ENCODE measurements at regions not wholly inside any gene's neighbourhood (a gene's known extent, or its start where the extent isn't known, plus 50 kb on each side); places are given as distances from the start of the nearest gene placed in this dataset.

DNA sequence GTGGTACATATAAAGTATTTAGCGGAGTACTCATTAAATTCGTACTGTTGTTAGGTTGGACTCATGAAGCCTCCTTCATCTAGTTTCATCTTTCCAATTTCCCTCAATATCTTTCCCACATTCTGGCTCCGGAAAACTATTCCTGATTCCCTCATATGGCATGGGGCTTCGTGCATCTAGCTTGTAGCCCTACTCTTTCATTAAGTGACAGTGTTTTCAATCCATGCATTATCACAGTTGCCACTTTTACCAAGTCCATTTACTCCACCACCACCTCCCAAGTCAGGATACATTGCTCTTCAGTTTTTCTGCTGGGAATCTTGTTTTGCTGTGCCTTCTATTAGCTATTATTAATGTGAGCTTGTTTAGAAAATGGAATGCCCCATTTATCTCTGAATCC lies 1032.1 kb upstream of the RBFOX1 start:
- no peak overlapping the region for H3K9ac ChIP-seq (ENCODE audit: low read length in 2 of 2)
- H3K27ac ChIP-seq (ENCODE audit: low read length), result no peak overlapping the region
- H3K9me3 ChIP-seq (ENCODE audit: control insufficient read depth in 2 of 2, low read length in 2 of 2), result peaks cover 0 to 16% of the 10 kb centered on the region in 2 donors
- H3K4me1 ChIP-seq (ENCODE audit: control insufficient read depth, insufficient read depth, low read length), result no peaks in the 10 kb centered on the region
- H3K27me3 ChIP-seq (ENCODE audit: control insufficient read depth in 1 of 2, insufficient read depth in 2 of 2, low read length in 2 of 2), result no peaks in the 10 kb centered on the region
- no peak overlapping the region for H3K4me3 ChIP-seq (ENCODE audit: low read length in 2 of 2)
- H3K36me3 ChIP-seq (ENCODE audit: control insufficient read depth in 2 of 2, insufficient read depth in 2 of 2, low read length in 2 of 2), result no peaks in the 10 kb centered on the region

DNA sequence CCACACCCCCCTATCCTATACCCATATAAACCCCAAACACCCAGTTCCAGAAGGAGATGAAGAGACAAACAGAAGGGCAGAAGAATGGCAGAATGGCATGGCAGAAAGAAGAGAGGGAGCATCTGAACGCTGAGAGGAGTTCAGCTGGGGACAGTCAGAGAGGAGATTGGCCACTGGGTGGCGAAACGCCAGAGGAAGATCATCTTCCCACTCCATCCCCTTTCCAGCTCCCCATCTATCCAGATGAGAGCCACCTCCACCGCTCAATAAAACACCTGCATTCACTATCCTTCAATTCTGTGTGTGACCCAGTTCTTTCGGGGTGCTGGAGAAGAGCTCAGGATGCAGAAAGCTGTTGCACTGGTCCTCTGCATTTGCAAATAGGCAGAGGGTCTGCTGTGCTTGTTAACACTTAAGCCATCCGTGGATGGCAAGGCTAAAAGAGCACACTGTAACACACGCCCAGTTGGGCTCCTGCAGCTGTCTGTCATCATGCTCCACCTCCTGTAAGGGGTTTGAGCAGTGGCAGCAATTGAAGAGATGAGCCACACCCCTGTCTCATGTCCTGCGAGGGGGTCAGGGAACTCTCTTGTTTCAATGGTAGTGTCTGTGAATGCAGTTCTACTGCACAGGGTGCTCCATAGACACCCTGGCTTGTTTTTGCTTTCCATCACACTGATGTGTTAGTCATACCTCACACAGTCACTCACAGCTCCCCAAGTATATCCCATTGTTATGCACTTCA lies 1034.8 kb upstream of the RBFOX1 start:
- H3K9me3 ChIP-seq (ENCODE audit: control insufficient read depth in 2 of 2, low read length in 2 of 2), result peaks cover 0 to 16% of the 10 kb centered on the region in 2 donors
- H3K36me3 ChIP-seq (ENCODE audit: control insufficient read depth in 2 of 2, insufficient read depth in 2 of 2, low read length in 2 of 2), result no peaks in the 10 kb centered on the region
- H3K9ac ChIP-seq (ENCODE audit: low read length in 2 of 2), result no peak overlapping the region
- no peaks in the 10 kb centered on the region for H3K4me1 ChIP-seq (ENCODE audit: control insufficient read depth, insufficient read depth, low read length)
- no peak overlapping the region for H3K27ac ChIP-seq (ENCODE audit: low read length)
- H3K4me3 ChIP-seq (ENCODE audit: low read length in 2 of 2), result no peak overlapping the region
- no peaks in the 10 kb centered on the region for H3K27me3 ChIP-seq (ENCODE audit: control insufficient read depth in 1 of 2, insufficient read depth in 2 of 2, low read length in 2 of 2)

- Histone ChIP-seq H3K36me3 (ENCODE audit: control insufficient read depth in 2 of 2, insufficient read depth in 2 of 2, low read length in 2 of 2) (no peaks in the 10 kb centered on the region), H3K9ac (ENCODE audit: low read length in 2 of 2) (no peak overlapping the region), H3K4me1 (ENCODE audit: control insufficient read depth, insufficient read depth, low read length) (no peaks in the 10 kb centered on the region), H3K27ac (ENCODE audit: low read length) (no peak overlapping the region), H3K4me3 (ENCODE audit: low read length in 2 of 2) (no peak overlapping the region), H3K27me3 (ENCODE audit: control insufficient read depth in 1 of 2, insufficient read depth in 2 of 2, low read length in 2 of 2) (no peaks in the 10 kb centered on the region), H3K9me3 (ENCODE audit: control insufficient read depth in 2 of 2, low read length in 2 of 2) (no peaks in the 10 kb centered on the region)
These were observed 1046.5 kb upstream of the RBFOX1 start for GRCh38 chr16:6286176-6286575.

DNA sequence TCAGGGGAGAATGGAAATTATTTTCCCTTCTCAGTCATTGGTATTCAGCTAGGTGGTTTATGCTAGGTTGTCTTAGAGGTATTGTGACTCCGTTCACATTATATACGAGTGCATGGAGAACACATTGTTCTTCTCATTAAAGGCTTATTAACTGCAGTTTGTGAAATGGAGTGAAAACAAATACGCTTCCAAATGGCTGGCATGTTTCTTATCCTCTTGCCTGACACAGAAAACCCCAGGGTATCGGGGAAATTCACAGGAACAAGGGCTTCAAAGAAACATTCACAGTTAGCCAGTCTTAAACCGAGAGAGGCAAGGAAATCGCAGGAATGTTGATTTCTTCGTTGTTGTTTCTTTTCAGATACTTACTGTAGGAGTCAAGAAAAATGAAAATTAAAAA lies 1047.9 kb upstream of the RBFOX1 start:
- H3K27me3 ChIP-seq (ENCODE audit: control insufficient read depth in 1 of 2, insufficient read depth in 2 of 2, low read length in 2 of 2), result no peaks in the 10 kb centered on the region
- H3K4me3 ChIP-seq (ENCODE audit: low read length in 2 of 2), result no peak overlapping the region
- H3K36me3 ChIP-seq (ENCODE audit: control insufficient read depth in 2 of 2, insufficient read depth in 2 of 2, low read length in 2 of 2), result no peaks in the 10 kb centered on the region
- H3K27ac ChIP-seq (ENCODE audit: low read length), result no peak overlapping the region
- H3K9me3 ChIP-seq (ENCODE audit: control insufficient read depth in 2 of 2, low read length in 2 of 2), result no peaks in the 10 kb centered on the region
- no peak overlapping the region for H3K9ac ChIP-seq (ENCODE audit: low read length in 2 of 2)
- H3K4me1 ChIP-seq (ENCODE audit: control insufficient read depth, insufficient read depth, low read length), result no peaks in the 10 kb centered on the region

- H3K9me3 ChIP-seq (ENCODE audit: control insufficient read depth in 2 of 2, low read length in 2 of 2), result no peaks in the 10 kb centered on the region
- H3K4me1 ChIP-seq (ENCODE audit: control insufficient read depth, insufficient read depth, low read length), result no peaks in the 10 kb centered on the region
- no peaks in the 10 kb centered on the region for H3K36me3 ChIP-seq (ENCODE audit: control insufficient read depth in 2 of 2, insufficient read depth in 2 of 2, low read length in 2 of 2)
- H3K9ac ChIP-seq (ENCODE audit: low read length in 2 of 2), result no peak overlapping the region
- H3K4me3 ChIP-seq (ENCODE audit: low read length in 2 of 2), result no peak overlapping the region
- H3K27me3 ChIP-seq (ENCODE audit: control insufficient read depth in 1 of 2, insufficient read depth in 2 of 2, low read length in 2 of 2), result no peaks in the 10 kb centered on the region
- no peak overlapping the region for H3K27ac ChIP-seq (ENCODE audit: low read length)
These were observed 1050.7 kb upstream of the RBFOX1 start for GRCh38 chr16:6281994-6282393.

DNA sequence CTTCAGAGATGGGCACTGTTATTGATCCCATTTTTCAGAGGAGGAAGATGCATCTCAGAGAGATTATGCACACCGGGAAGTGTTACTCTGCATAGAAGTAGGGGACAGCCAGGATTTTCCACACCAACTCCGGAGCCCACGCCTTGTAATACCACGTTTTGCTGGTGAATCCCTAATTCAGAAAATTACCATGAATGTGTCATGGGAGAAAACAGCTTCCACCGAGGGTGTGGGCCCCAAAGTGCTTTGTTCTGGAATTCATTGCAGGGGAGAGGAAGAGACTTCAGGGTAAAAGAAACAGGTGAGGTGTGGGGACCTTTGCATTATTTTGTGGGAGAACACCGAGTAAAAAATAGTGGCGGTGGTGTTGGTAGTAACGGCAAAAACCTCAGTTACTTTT lies 1051.4 kb upstream of the RBFOX1 start:
- no peaks in the 10 kb centered on the region for H3K27me3 ChIP-seq (ENCODE audit: control insufficient read depth in 1 of 2, insufficient read depth in 2 of 2, low read length in 2 of 2)
- no peak overlapping the region for H3K27ac ChIP-seq (ENCODE audit: low read length)
- H3K4me1 ChIP-seq (ENCODE audit: control insufficient read depth, insufficient read depth, low read length), result no peaks in the 10 kb centered on the region

GRCh38 chr16:6280055-6280454 lies 1052.6 kb upstream of the RBFOX1 start:
- Histone ChIP-seq H3K27me3 (ENCODE audit: control insufficient read depth in 1 of 2, insufficient read depth in 2 of 2, low read length in 2 of 2) (no peaks in the 10 kb centered on the region), H3K9me3 (ENCODE audit: control insufficient read depth in 2 of 2, low read length in 2 of 2) (no peaks in the 10 kb centered on the region), H3K36me3 (ENCODE audit: control insufficient read depth in 2 of 2, insufficient read depth in 2 of 2, low read length in 2 of 2) (no peaks in the 10 kb centered on the region), H3K27ac (ENCODE audit: low read length) (no peak overlapping the region), H3K4me3 (ENCODE audit: low read length in 2 of 2) (no peak overlapping the region), H3K9ac (ENCODE audit: low read length in 2 of 2) (no peak overlapping the region), H3K4me1 (ENCODE audit: control insufficient read depth, insufficient read depth, low read length) (no peaks in the 10 kb centered on the region)

More for the DNA sequence above, 1051.4 kb upstream of the RBFOX1 start:
- H3K4me3 ChIP-seq (ENCODE audit: low read length in 2 of 2), result no peak overlapping the region
- no peak overlapping the region for H3K9ac ChIP-seq (ENCODE audit: low read length in 2 of 2)
- H3K9me3 ChIP-seq (ENCODE audit: control insufficient read depth in 2 of 2, low read length in 2 of 2), result no peaks in the 10 kb centered on the region
- no peaks in the 10 kb centered on the region for H3K36me3 ChIP-seq (ENCODE audit: control insufficient read depth in 2 of 2, insufficient read depth in 2 of 2, low read length in 2 of 2)

- Histone ChIP-seq H3K4me1 (ENCODE audit: control insufficient read depth, insufficient read depth, low read length) (no peaks in the 10 kb centered on the region), H3K27me3 (ENCODE audit: control insufficient read depth in 1 of 2, insufficient read depth in 2 of 2, low read length in 2 of 2) (no peaks in the 10 kb centered on the region), H3K9ac (ENCODE audit: low read length in 2 of 2) (no peak overlapping the region), H3K27ac (ENCODE audit: low read length) (no peak overlapping the region), H3K4me3 (ENCODE audit: low read length in 2 of 2) (no peak overlapping the region), H3K9me3 (ENCODE audit: control insufficient read depth in 2 of 2, low read length in 2 of 2) (no peaks in the 10 kb centered on the region), H3K36me3 (ENCODE audit: control insufficient read depth in 2 of 2, insufficient read depth in 2 of 2, low read length in 2 of 2) (no peaks in the 10 kb centered on the region)
These were observed 1053.4 kb upstream of the RBFOX1 start for GRCh38 chr16:6279286-6279685.

GRCh38 chr16:6274351-6274750 lies 1058.3 kb upstream of the RBFOX1 start:
- Histone ChIP-seq H3K36me3 (ENCODE audit: control insufficient read depth in 2 of 2, insufficient read depth in 2 of 2, low read length in 2 of 2) (no peaks in the 10 kb centered on the region), H3K4me3 (ENCODE audit: low read length in 2 of 2) (no peak overlapping the region), H3K27ac (ENCODE audit: low read length) (no peak overlapping the region), H3K4me1 (ENCODE audit: control insufficient read depth, insufficient read depth, low read length) (no peaks in the 10 kb centered on the region), H3K9ac (ENCODE audit: low read length in 2 of 2) (no peak overlapping the region), H3K27me3 (ENCODE audit: control insufficient read depth in 1 of 2, insufficient read depth in 2 of 2, low read length in 2 of 2) (no peaks in the 10 kb centered on the region), H3K9me3 (ENCODE audit: control insufficient read depth in 2 of 2, low read length in 2 of 2) (no peaks in the 10 kb centered on the region)

GRCh38 chr16:6267682-6268081 lies 1065.0 kb upstream of the RBFOX1 start:
- H3K27ac ChIP-seq (ENCODE audit: low read length), result no peak overlapping the region
- no peak overlapping the region for H3K9ac ChIP-seq (ENCODE audit: low read length in 2 of 2)
- H3K36me3 ChIP-seq (ENCODE audit: control insufficient read depth in 2 of 2, insufficient read depth in 2 of 2, low read length in 2 of 2), result no peaks in the 10 kb centered on the region
- no peaks in the 10 kb centered on the region for H3K9me3 ChIP-seq (ENCODE audit: control insufficient read depth in 2 of 2, low read length in 2 of 2)
- no peak overlapping the region for H3K4me3 ChIP-seq (ENCODE audit: low read length in 2 of 2)
- H3K4me1 ChIP-seq (ENCODE audit: control insufficient read depth, insufficient read depth, low read length), result no peaks in the 10 kb centered on the region
- H3K27me3 ChIP-seq (ENCODE audit: control insufficient read depth in 1 of 2, insufficient read depth in 2 of 2, low read length in 2 of 2), result no peaks in the 10 kb centered on the region

DNA sequence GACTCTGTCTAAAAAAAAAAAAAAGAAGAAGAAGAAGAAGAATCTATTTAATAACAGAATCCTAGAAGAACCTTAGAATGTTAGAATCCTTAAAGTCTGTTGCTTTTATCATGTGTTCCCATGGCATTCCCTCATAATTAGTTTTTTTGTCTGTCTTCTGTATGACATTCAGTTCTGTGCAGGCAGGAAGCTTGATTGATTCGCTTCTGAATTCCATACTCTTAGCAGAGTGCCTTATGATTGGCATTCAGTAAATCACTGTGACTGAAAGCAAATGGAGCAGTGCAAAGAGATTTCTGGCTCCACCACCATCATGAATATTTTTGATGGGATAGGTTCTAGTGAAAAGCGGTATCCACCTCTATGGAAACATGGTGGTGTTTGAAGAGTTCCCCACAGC lies 1065.9 kb upstream of the RBFOX1 start:
- Histone ChIP-seq H3K36me3 (ENCODE audit: control insufficient read depth in 2 of 2, insufficient read depth in 2 of 2, low read length in 2 of 2) (no peaks in the 10 kb centered on the region), H3K9ac (ENCODE audit: low read length in 2 of 2) (no peak overlapping the region), H3K27ac (ENCODE audit: low read length) (no peak overlapping the region), H3K4me3 (ENCODE audit: low read length in 2 of 2) (no peak overlapping the region), H3K9me3 (ENCODE audit: control insufficient read depth in 2 of 2, low read length in 2 of 2) (peaks cover 0 to 2% of the 10 kb centered on the region in 2 donors), H3K4me1 (ENCODE audit: control insufficient read depth, insufficient read depth, low read length) (no peaks in the 10 kb centered on the region), H3K27me3 (ENCODE audit: control insufficient read depth in 1 of 2, insufficient read depth in 2 of 2, low read length in 2 of 2) (no peaks in the 10 kb centered on the region)
